ENCODE measurements at regions not wholly inside any gene's neighbourhood (a gene's known extent, or its start where the extent isn't known, plus 50 kb on each side); places are given as distances from the start of the nearest gene placed in this dataset.

DNA sequence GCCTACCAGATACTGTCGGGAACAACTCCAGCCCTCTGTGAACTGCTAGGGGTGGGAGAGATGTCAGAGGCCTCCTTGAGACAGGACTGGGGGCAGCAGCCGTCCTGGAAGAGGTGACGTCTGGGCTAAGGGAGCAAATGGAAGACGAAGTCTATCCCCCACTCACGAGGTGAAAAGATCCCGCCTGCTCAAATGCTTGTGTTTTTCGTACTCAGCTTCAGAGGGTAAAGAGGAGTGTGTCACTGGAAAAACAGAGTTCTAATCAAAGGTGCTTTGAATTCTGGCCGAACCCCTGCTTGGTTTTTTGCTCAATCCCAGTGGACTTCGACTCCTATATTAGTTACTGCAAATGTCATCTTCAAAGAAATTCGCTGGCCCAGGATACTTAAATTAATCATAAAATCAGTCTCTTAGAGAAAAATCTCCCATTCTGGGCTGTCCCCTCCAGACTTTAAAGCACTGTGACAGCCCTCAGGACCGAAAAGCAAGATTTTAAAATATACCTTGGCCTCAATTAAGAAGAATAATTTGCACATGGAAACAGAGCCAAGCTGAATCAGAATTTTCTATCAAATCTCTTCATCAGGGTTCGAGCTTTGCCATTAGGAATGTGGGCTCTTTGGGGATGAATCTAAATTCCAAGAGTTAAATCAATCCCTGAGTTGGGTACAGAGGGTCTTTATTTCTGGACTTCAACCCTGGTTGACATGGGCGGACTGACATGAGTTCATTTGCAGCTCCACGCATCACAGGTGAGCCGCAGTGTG, 61.8 kb upstream of the AFDN start:
- TF ChIP-seq, protein P1, sequence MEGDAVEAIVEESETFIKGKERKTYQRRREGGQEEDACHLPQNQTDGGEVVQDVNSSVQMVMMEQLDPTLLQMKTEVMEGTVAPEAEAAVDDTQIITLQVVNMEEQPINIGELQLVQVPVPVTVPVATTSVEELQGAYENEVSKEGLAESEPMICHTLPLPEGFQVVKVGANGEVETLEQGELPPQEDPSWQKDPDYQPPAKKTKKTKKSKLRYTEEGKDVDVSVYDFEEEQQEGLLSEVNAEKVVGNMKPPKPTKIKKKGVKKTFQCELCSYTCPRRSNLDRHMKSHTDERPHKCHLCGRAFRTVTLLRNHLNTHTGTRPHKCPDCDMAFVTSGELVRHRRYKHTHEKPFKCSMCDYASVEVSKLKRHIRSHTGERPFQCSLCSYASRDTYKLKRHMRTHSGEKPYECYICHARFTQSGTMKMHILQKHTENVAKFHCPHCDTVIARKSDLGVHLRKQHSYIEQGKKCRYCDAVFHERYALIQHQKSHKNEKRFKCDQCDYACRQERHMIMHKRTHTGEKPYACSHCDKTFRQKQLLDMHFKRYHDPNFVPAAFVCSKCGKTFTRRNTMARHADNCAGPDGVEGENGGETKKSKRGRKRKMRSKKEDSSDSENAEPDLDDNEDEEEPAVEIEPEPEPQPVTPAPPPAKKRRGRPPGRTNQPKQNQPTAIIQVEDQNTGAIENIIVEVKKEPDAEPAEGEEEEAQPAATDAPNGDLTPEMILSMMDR (conservative IDR thresholded peaks at IDR 0.05; ENCODE audit: low read depth, low read length) = no peak
- TF ChIP-seq RCOR1 (IDR thresholded peaks at IDR 0.05; ENCODE audit: insufficient replicate concordance, low read length) (no peak), POLR2A (IDR thresholded peaks at IDR 0.05; ENCODE audit: low read depth, low read length) (no peak), SMC3 (IDR thresholded peaks at IDR 0.05; ENCODE audit: low read depth, low read length) (no peak), CEBPB (IDR thresholded peaks at IDR 0.05; ENCODE audit: low read depth, low read length) (no peak), FOS (IDR thresholded peaks at IDR 0.05; ENCODE audit: low read depth, low read length) (no peak)
- TF ChIP-seq, protein P2, sequence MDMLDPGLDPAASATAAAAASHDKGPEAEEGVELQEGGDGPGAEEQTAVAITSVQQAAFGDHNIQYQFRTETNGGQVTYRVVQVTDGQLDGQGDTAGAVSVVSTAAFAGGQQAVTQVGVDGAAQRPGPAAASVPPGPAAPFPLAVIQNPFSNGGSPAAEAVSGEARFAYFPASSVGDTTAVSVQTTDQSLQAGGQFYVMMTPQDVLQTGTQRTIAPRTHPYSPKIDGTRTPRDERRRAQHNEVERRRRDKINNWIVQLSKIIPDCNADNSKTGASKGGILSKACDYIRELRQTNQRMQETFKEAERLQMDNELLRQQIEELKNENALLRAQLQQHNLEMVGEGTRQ (IDR thresholded peaks at IDR 0.05; ENCODE audit: low read depth, low read length) = no peak
- TF ChIP-seq, protein P3, sequence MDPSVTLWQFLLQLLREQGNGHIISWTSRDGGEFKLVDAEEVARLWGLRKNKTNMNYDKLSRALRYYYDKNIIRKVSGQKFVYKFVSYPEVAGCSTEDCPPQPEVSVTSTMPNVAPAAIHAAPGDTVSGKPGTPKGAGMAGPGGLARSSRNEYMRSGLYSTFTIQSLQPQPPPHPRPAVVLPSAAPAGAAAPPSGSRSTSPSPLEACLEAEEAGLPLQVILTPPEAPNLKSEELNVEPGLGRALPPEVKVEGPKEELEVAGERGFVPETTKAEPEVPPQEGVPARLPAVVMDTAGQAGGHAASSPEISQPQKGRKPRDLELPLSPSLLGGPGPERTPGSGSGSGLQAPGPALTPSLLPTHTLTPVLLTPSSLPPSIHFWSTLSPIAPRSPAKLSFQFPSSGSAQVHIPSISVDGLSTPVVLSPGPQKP (IDR thresholded peaks at IDR 0.05; ENCODE audit: borderline replicate concordance, low read depth, low read length) = no peak

Data from IMR-90 (cell line).